GM23338 (cell line): ENCODE measurements at regions not wholly inside any gene's neighbourhood (a gene's known extent, or its start where the extent isn't known, plus 50 kb on each side); places are given as distances from the start of the nearest gene placed in this dataset.

ENCODE experiments used
- ATAC-seq: fragments of 200-7000 bp; cut with Tn5 transposase; 3 replicates; pipeline ENCODE4 v1.9.1; 2020
- DNase-seq: peaks from one replicate; pipeline ENCODE4 v3.0.0-alpha.2; 2015; ENCODE audit warnings: low spot score
- H2AFZ ChIP-seq: fragments of 200-600 bp; sonication (generic); 2 replicates; pipeline ENCODE4 v1.8.0; 2016; ENCODE audit warnings: antibody characterized with exemption, mild to moderate bottlenecking, moderate library complexity
- H3F3A ChIP-seq: fragments of 200-600 bp; sonication (generic); replicated peaks from 2 replicates; pipeline ENCODE4 v1.8.0; 2017; ENCODE audit warnings: antibody characterized with exemption, mixed run types, low read depth
- H3K27ac ChIP-seq: fragments of 200-600 bp; sonication (generic); 2 replicates; pipeline ENCODE4 v1.6.1; 2016; ENCODE audit warnings: low read depth
- H3K27me3 ChIP-seq: fragments of 200-600 bp; sonication (generic); 2 replicates; pipeline ENCODE4 v1.8.0; 2016; ENCODE audit warnings: mild to moderate bottlenecking, mixed run types, moderate library complexity; ENCODE audit not compliant: insufficient read depth
- H3K36me3 ChIP-seq: fragments of 200-600 bp; sonication (generic); 2 replicates; pipeline ENCODE4 v1.8.0; 2016; ENCODE audit warnings: mild to moderate bottlenecking; ENCODE audit not compliant: insufficient read depth
- H3K4me1 ChIP-seq: fragments of 200-600 bp; sonication (generic); 2 replicates; pipeline ENCODE4 v1.8.0; 2016; ENCODE audit warnings: mild to moderate bottlenecking, moderate library complexity; ENCODE audit not compliant: insufficient read depth
- H3K4me2 ChIP-seq: fragments of 200-600 bp; sonication (generic); 2 replicates; pipeline ENCODE4 v1.7.1; 2017; ENCODE audit warnings: mixed run types
- H3K4me3 ChIP-seq: fragments of 200-600 bp; sonication (generic); 2 replicates; pipeline ENCODE4 v1.6.1; 2016; ENCODE audit warnings: mixed run types
- H3K79me2 ChIP-seq: fragments of 200-600 bp; sonication (generic); replicated peaks from 2 replicates; pipeline ENCODE4 v1.8.0; 2017; ENCODE audit warnings: mild to moderate bottlenecking; ENCODE audit not compliant: insufficient read depth
- H3K9me2 ChIP-seq: fragments of 200-600 bp; sonication (generic); 2 replicates; pipeline ENCODE4 v1.8.0; 2017; ENCODE audit not compliant: insufficient read depth
- H4K20me1 ChIP-seq: fragments of 200-600 bp; sonication (generic); replicated peaks from 2 replicates; pipeline ENCODE4 v1.8.0; 2017; ENCODE audit warnings: mild to moderate bottlenecking; ENCODE audit not compliant: insufficient read depth
- H3K27ac Mint-ChIP-seq: 2 replicates; pipeline ENCODE4 v1.8.0; 2020; ENCODE audit warnings: inconsistent platforms, mild to moderate bottlenecking, moderate library complexity, mixed read lengths
- H3K27me3 Mint-ChIP-seq: 3 replicates; pipeline ENCODE4 v1.8.0; 2022; ENCODE audit warnings: low read depth, mild to moderate bottlenecking, moderate library complexity, mixed read lengths, inconsistent platforms; ENCODE audit not compliant: insufficient read depth, poor library complexity
- H3K36me3 Mint-ChIP-seq: 3 replicates; pipeline ENCODE4 v1.8.0; 2021; ENCODE audit warnings: low read depth, mild to moderate bottlenecking, inconsistent platforms, moderate library complexity, mixed read lengths
- H3K4me1 Mint-ChIP-seq: 3 replicates; pipeline ENCODE4 v1.8.0; 2020; ENCODE audit warnings: mild to moderate bottlenecking, inconsistent platforms, mixed read lengths
- H3K4me3 Mint-ChIP-seq: 3 replicates; pipeline ENCODE4 v1.8.0; 2021; ENCODE audit warnings: moderate library complexity, mild to moderate bottlenecking, inconsistent platforms, mixed read lengths
- H3K9me3 Mint-ChIP-seq: 3 replicates; pipeline ENCODE4 v1.8.0; 2020; ENCODE audit warnings: moderate library complexity, mild to moderate bottlenecking, inconsistent platforms, mixed read lengths
- CREB1 ChIP-seq: fragments of 250-450 bp; sonication (Bioruptor Pico); IDR thresholded peaks from 2 replicates; pipeline ENCODE4 v1.5.0; 2020; ENCODE audit warnings: low read depth, mild to moderate bottlenecking, moderate library complexity
- EZH2 ChIP-seq: fragments of 200-600 bp; sonication (generic); IDR thresholded peaks from one replicate; pipeline ENCODE4 v1.8.0; 2017; ENCODE audit warnings: antibody characterized with exemption, mild to moderate bottlenecking, low read depth; ENCODE audit not compliant: unreplicated experiment
- EZH2phosphoT487 ChIP-seq: fragments of 200-600 bp; sonication (generic); IDR thresholded peaks from one replicate; pipeline ENCODE4 v1.8.1; 2018; ENCODE audit warnings: antibody characterized with exemption; ENCODE audit not compliant: unreplicated experiment
- JUNB ChIP-seq: IDR thresholded peaks from one replicate; pipeline ENCODE4 v1.6.1; 2016; ENCODE audit warnings: antibody characterized with exemption; ENCODE audit not compliant: unreplicated experiment
- NANOG ChIP-seq: IDR thresholded peaks from 2 replicates; pipeline ENCODE4 v1.6.1; 2016; ENCODE audit warnings: antibody characterized with exemption, borderline replicate concordance
- POLR2AphosphoS5 ChIP-seq: IDR thresholded peaks from 2 replicates; pipeline ENCODE4 v1.6.1; 2016; ENCODE audit warnings: antibody characterized with exemption, low read depth
- STAT1 ChIP-seq: IDR thresholded peaks from one replicate; pipeline ENCODE4 v1.6.1; 2016; ENCODE audit warnings: antibody characterized with exemption; ENCODE audit not compliant: unreplicated experiment
- ZNF114 ChIP-seq: fragments of 250-450 bp; sonication (Bioruptor Pico); IDR thresholded peaks from 2 replicates; pipeline ENCODE4 v1.5.0; 2020; ENCODE audit warnings: mild to moderate bottlenecking, moderate library complexity
- ZNF331 ChIP-seq: fragments of 250-450 bp; sonication (Bioruptor Pico); IDR thresholded peaks from 2 replicates; pipeline ENCODE4 v1.5.0; 2020; ENCODE audit warnings: low read depth, mild to moderate bottlenecking, moderate library complexity
- TF ChIP-seq, protein P1 (sequence below): IDR thresholded peaks from one replicate; pipeline ENCODE4 v1.6.1; 2018; ENCODE audit warnings: antibody characterized with exemption; ENCODE audit not compliant: unreplicated experiment
- TF ChIP-seq, protein P2 (sequence below): IDR thresholded peaks from 2 replicates; pipeline ENCODE4 v1.6.1; 2016; ENCODE audit warnings: antibody characterized with exemption
- TF ChIP-seq, protein P3 (sequence below), 2 experiments: fragments of 200-600 bp in 1 of 2; sonication (generic) in 1 of 2; conservative IDR thresholded peaks; 2 replicates each; pipeline versions ENCODE4 v1.5.1 to v1.6.1; 2016 to 2017; ENCODE audit warnings: antibody characterized with exemption in 2 of 2, low read depth in 2 of 2, mild to moderate bottlenecking in 2 of 2, moderate library complexity in 1 of 2
- TF ChIP-seq, protein P4 (sequence below): fragments of 250-450 bp; sonication (Bioruptor Pico); IDR thresholded peaks from 2 replicates; pipeline ENCODE4 v1.5.0; 2020; ENCODE audit warnings: mild to moderate bottlenecking, moderate library complexity

DNA sequence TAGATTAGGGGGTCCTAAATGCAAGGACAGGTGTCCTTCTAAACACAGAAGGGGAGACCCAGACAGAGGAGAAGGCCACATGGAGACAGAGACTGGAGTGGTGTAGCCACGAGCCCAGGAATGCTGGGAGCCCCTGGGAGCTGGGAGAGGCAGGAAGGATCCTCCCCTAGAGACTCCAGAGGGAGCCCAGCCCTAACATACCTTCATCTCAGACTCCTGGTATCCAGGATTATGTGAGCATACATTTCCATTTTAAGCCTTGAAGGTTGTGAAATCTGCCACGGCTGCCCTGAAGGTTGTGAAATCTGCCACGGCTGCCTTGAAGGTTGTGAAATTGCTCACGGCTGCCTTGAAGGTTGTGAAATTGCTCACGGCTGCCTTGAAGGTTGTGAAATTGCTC lies 148.4 kb downstream of the ASMT start:
- no peak overlapping the region for H3K4me2 ChIP-seq
- no peak overlapping the region for H2AFZ ChIP-seq
- DNase-seq = no peak
- H3K4me3 Mint-ChIP-seq = no peak overlapping the region
- H4K20me1 ChIP-seq = no peaks in the 10 kb centered on the region
- H3K4me1 Mint-ChIP-seq = no peaks in the 10 kb centered on the region
- peaks cover 2% of the 10 kb centered on the region for H3K27me3 Mint-ChIP-seq
- H3K4me3 ChIP-seq = no peak overlapping the region
- TF ChIP-seq, protein P1, sequence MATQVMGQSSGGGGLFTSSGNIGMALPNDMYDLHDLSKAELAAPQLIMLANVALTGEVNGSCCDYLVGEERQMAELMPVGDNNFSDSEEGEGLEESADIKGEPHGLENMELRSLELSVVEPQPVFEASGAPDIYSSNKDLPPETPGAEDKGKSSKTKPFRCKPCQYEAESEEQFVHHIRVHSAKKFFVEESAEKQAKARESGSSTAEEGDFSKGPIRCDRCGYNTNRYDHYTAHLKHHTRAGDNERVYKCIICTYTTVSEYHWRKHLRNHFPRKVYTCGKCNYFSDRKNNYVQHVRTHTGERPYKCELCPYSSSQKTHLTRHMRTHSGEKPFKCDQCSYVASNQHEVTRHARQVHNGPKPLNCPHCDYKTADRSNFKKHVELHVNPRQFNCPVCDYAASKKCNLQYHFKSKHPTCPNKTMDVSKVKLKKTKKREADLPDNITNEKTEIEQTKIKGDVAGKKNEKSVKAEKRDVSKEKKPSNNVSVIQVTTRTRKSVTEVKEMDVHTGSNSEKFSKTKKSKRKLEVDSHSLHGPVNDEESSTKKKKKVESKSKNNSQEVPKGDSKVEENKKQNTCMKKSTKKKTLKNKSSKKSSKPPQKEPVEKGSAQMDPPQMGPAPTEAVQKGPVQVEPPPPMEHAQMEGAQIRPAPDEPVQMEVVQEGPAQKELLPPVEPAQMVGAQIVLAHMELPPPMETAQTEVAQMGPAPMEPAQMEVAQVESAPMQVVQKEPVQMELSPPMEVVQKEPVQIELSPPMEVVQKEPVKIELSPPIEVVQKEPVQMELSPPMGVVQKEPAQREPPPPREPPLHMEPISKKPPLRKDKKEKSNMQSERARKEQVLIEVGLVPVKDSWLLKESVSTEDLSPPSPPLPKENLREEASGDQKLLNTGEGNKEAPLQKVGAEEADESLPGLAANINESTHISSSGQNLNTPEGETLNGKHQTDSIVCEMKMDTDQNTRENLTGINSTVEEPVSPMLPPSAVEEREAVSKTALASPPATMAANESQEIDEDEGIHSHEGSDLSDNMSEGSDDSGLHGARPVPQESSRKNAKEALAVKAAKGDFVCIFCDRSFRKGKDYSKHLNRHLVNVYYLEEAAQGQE = no peak
- TF ChIP-seq CREB1 (CRISPR knock-in tag) (no peak), JUNB (no peak), POLR2AphosphoS5 (no peak), ZNF114 (CRISPR knock-in tag) (no peak), NANOG (no peak), EZH2 (no peak), ZNF331 (CRISPR knock-in tag) (no peak), STAT1 (no peak), EZH2phosphoT487 (no peak)
- TF ChIP-seq, protein P2, sequence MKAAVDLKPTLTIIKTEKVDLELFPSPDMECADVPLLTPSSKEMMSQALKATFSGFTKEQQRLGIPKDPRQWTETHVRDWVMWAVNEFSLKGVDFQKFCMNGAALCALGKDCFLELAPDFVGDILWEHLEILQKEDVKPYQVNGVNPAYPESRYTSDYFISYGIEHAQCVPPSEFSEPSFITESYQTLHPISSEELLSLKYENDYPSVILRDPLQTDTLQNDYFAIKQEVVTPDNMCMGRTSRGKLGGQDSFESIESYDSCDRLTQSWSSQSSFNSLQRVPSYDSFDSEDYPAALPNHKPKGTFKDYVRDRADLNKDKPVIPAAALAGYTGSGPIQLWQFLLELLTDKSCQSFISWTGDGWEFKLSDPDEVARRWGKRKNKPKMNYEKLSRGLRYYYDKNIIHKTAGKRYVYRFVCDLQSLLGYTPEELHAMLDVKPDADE = no peak
- TF ChIP-seq, protein P3, sequence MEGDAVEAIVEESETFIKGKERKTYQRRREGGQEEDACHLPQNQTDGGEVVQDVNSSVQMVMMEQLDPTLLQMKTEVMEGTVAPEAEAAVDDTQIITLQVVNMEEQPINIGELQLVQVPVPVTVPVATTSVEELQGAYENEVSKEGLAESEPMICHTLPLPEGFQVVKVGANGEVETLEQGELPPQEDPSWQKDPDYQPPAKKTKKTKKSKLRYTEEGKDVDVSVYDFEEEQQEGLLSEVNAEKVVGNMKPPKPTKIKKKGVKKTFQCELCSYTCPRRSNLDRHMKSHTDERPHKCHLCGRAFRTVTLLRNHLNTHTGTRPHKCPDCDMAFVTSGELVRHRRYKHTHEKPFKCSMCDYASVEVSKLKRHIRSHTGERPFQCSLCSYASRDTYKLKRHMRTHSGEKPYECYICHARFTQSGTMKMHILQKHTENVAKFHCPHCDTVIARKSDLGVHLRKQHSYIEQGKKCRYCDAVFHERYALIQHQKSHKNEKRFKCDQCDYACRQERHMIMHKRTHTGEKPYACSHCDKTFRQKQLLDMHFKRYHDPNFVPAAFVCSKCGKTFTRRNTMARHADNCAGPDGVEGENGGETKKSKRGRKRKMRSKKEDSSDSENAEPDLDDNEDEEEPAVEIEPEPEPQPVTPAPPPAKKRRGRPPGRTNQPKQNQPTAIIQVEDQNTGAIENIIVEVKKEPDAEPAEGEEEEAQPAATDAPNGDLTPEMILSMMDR (conservative IDR thresholded peaks at IDR 0.05; ENCODE audit: low read depth in 2 of 2) = no peak
- TF ChIP-seq, protein P4, sequence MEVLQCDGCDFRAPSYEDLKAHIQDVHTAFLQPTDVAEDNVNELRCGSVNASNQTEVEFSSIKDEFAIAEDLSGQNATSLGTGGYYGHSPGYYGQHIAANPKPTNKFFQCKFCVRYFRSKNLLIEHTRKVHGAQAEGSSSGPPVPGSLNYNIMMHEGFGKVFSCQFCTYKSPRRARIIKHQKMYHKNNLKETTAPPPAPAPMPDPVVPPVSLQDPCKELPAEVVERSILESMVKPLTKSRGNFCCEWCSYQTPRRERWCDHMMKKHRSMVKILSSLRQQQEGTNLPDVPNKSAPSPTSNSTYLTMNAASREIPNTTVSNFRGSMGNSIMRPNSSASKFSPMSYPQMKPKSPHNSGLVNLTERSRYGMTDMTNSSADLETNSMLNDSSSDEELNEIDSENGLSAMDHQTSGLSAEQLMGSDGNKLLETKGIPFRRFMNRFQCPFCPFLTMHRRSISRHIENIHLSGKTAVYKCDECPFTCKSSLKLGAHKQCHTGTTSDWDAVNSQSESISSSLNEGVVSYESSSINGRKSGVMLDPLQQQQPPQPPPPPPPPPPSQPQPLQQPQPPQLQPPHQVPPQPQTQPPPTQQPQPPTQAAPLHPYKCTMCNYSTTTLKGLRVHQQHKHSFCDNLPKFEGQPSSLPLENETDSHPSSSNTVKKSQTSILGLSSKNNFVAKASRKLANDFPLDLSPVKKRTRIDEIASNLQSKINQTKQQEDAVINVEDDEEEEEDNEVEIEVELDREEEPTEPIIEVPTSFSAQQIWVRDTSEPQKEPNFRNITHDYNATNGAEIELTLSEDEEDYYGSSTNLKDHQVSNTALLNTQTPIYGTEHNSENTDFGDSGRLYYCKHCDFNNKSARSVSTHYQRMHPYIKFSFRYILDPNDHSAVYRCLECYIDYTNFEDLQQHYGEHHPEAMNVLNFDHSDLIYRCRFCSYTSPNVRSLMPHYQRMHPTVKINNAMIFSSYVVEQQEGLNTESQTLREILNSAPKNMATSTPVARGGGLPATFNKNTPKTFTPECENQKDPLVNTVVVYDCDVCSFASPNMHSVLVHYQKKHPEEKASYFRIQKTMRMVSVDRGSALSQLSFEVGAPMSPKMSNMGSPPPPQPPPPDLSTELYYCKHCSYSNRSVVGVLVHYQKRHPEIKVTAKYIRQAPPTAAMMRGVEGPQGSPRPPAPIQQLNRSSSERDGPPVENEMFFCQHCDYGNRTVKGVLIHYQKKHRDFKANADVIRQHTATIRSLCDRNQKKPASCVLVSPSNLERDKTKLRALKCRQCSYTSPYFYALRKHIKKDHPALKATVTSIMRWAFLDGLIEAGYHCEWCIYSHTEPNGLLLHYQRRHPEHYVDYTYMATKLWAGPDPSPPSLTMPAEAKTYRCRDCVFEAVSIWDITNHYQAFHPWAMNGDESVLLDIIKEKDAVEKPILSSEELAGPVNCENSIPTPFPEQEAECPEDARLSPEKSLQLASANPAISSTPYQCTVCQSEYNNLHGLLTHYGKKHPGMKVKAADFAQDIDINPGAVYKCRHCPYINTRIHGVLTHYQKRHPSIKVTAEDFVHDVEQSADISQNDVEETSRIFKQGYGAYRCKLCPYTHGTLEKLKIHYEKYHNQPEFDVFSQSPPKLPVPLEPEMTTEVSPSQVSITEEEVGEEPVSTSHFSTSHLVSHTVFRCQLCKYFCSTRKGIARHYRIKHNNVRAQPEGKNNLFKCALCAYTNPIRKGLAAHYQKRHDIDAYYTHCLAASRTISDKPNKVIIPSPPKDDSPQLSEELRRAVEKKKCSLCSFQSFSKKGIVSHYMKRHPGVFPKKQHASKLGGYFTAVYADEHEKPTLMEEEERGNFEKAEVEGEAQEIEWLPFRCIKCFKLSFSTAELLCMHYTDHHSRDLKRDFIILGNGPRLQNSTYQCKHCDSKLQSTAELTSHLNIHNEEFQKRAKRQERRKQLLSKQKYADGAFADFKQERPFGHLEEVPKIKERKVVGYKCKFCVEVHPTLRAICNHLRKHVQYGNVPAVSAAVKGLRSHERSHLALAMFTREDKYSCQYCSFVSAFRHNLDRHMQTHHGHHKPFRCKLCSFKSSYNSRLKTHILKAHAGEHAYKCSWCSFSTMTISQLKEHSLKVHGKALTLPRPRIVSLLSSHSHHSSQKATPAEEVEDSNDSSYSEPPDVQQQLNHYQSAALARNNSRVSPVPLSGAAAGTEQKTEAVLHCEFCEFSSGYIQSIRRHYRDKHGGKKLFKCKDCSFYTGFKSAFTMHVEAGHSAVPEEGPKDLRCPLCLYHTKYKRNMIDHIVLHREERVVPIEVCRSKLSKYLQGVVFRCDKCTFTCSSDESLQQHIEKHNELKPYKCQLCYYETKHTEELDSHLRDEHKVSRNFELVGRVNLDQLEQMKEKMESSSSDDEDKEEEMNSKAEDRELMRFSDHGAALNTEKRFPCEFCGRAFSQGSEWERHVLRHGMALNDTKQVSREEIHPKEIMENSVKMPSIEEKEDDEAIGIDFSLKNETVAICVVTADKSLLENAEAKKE (CRISPR knock-in tag) = no peak
- H3K27ac Mint-ChIP-seq = no peak overlapping the region
- H3K9me3 Mint-ChIP-seq = peaks cover 26% of the 10 kb centered on the region
- no peaks in the 10 kb centered on the region for H3K36me3 ChIP-seq
- no peaks in the 10 kb centered on the region for H3K27me3 ChIP-seq
- peaks cover 4% of the 10 kb centered on the region for H3K36me3 Mint-ChIP-seq
- H3F3A ChIP-seq = no peaks in the 10 kb centered on the region
- no peak overlapping the region for H3K27ac ChIP-seq
- H3K79me2 ChIP-seq = no peaks in the 10 kb centered on the region
- no peaks in the 10 kb centered on the region for H3K9me2 ChIP-seq
- no peak for ATAC-seq
- no peaks in the 10 kb centered on the region for H3K4me1 ChIP-seq
